KOPT-K1 (cell line): ENCODE measurements at regions not wholly inside any gene's neighbourhood (a gene's known extent, or its start where the extent isn't known, plus 50 kb on each side); places are given as distances from the start of the nearest gene placed in this dataset.
"Not testable (repeated sequence)": the region's sequence is repeated elsewhere in the genome, so short reads cannot be mapped to it uniquely, and the experiment has no call there.

Source experiments
- H3K27ac ChIP-seq: fragments of 200-600 bp; sonication (generic); 2 replicates; pipeline ENCODE4 v1.5.1; 2016; ENCODE audit warnings: antibody characterized with exemption, mild to moderate bottlenecking, low read depth, low read length; ENCODE audit not compliant: poor library complexity, severe bottlenecking
- H3K36me3 ChIP-seq: fragments of 200-600 bp; sonication (generic); 2 replicates; pipeline ENCODE4 v1.5.1; 2017; ENCODE audit warnings: antibody characterized with exemption, mild to moderate bottlenecking, low read length, moderate library complexity; ENCODE audit not compliant: insufficient read depth
- H3K9me3 ChIP-seq: fragments of 200-600 bp; sonication (generic); 2 replicates; pipeline ENCODE4 v1.5.1; 2017; ENCODE audit warnings: antibody characterized with exemption, low read length, mild to moderate bottlenecking; ENCODE audit not compliant: insufficient read depth, poor library complexity, severe bottlenecking

DNA sequence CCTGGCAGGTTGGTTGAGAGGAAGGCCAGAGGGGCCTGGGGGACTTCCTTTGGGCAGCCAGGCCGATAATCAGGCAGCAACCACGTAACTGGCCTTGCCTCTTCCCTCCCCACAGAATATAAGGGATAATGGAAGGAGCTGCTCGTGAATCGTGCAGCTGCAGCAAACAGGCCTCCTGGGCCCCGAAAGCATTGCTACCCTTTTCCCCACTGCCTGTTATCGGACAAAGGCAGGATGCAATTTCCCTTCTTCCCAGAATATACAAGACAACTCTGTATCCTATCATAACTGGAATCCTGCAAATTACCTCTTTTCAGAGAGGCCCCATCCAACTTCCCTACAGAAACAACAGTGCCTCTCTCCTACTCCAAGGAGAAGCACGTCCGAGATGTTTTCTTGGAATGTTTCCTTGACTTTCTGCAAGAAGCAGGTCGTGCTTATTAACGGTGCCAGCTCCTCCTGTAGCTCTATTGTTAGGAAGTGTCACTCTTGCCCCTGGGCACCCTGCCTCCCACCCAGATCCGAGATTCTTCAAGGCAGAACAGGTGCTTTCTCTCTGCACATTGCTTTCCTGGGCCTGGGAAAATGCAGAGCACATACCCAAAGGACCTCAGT is 106.0 kb upstream of the TIAM1 start:
- Histone ChIP-seq H3K27ac (no peak overlapping the region), H3K9me3 (no peaks in the 10 kb centered on the region), H3K36me3 (no peaks in the 10 kb centered on the region)

DNA sequence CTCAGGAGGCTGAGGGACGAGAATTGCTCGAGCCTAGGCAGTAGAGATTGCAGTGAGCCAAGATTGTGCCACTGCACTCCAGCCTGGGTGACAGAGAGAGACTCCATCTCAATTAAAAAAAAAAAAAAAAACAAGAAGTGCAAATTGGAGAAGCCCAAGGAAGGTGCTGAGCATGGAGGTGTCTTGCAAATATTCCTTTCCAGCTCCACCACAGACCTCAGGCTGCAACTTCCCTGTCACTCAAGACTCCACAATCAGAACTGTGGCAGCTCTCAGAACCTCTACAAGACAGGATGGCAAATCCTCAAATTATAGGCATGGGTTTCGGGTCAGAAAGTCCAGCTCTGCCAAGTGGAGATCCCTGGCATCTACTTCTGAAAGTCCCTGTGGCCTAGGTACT is 104.4 kb upstream of the TIAM1 start:
- H3K9me3 ChIP-seq, result no peaks in the 10 kb centered on the region
- H3K27ac ChIP-seq, result no peak overlapping the region
- H3K36me3 ChIP-seq, result no peaks in the 10 kb centered on the region

DNA sequence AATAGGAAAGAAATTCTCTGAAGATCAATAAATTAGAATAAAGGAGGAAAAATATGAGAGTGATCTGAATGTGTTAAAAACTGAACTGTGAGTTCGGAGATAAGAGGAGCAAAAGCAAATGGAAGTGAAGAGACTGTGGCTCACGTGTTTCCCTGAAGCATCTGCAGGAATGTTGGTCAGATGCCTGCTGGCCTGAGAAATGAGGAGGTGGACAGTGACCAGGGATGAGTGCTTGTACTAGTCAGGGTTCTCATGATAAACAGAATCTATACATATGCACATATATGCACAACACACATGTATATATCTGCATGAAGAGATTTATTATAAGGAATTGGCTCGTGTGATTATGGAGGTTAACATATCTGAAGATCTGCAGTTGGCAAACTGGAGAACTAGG is 103.4 kb upstream of the TIAM1 start:
- H3K36me3 ChIP-seq, result no peaks in the 10 kb centered on the region
- no peaks in the 10 kb centered on the region for H3K9me3 ChIP-seq
- no peak overlapping the region for H3K27ac ChIP-seq

DNA sequence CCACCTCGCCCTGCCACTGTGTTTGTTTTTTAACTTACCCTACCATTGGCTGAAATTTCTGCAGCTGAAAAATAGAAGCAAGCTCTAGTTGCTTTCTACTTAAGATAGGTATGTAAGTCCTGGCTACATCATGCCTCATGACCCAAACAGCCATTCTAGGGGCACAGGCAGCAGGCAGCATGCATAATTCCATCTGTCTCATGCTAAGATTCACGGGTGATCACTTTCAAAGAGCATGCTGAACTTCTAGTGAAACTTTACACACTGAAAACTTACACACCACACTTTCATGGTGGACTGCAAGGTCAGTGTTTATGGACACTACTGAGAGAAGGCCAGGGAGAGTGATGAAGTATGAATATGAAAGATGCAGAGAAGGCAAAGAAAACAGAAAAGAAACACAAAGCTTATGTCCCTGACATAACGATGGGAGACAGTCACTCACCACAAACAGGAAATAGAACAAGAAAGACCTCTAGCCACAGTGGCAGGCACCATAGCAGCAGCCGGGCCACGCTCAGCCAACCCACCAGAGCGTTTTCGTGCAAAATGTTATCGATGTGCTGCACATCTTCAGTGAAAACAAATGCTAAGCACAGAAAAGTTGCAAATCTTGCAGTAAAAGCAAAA is 102.3 kb upstream of the TIAM1 start:
- H3K9me3 ChIP-seq, result peaks cover 4% of the 10 kb centered on the region
- H3K27ac ChIP-seq, result peak overlapping the region; percentile 53
- H3K36me3 ChIP-seq, result no peaks in the 10 kb centered on the region

DNA sequence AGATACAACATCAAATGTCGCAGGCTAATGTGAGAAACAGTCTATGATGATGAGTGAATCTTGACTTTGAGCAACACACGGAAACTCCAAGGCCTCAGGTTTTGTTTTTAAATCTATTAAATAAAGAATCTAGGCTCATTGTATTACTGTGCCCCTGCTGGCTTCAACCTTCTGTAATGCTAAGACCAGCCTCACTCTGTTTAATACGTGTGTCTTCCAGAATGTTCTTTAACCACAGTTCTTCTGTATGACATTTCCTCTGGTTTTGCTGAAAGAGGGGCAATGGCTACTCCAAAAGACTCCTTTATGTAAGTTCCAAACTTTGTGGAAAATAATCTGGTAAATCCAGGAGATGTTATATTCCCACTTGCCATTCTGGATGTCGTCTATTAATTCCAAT is 101.1 kb upstream of the TIAM1 start:
- no peak overlapping the region for H3K27ac ChIP-seq
- H3K36me3 ChIP-seq, result no peaks in the 10 kb centered on the region
- H3K9me3 ChIP-seq, result peaks cover 11% of the 10 kb centered on the region

DNA sequence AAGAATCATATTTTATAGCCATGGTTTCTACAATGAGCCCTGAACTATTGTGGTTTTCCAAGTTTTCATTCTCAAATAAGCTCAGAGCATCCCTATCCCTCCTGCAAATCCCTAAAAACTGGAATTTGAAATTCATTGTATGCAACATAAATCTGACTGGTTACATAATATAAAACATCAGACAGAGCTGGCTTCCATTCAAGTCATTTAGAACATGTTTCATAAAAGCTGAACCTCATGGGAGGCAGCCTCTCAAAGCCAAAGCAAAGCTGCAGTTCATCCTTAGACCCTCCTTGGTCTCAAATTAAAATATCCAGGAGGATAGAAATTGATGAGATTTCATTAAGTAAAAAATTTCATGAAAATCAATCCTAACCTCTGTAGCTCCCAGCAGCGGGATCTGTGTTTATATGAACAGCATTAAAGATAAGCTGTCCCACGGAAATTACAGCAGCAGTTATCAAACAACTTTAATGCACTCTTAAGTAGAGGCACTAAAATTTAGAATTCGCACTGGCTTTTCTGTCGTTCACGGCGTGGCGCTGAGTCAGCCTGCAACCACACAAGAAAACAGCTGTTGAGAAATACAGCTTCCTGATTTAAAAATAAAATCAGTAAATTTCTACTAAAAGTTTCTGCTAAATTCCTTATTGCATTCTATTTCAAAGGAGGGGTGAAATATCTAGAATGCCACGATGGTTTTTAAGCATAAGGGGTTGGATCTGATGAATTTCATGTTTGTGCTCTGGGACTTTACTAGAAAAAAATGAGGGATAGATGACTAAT is 99.9 kb upstream of the TIAM1 start:
- Histone ChIP-seq H3K27ac (no peak overlapping the region), H3K9me3 (peaks cover 11% of the 10 kb centered on the region), H3K36me3 (no peaks in the 10 kb centered on the region)

DNA sequence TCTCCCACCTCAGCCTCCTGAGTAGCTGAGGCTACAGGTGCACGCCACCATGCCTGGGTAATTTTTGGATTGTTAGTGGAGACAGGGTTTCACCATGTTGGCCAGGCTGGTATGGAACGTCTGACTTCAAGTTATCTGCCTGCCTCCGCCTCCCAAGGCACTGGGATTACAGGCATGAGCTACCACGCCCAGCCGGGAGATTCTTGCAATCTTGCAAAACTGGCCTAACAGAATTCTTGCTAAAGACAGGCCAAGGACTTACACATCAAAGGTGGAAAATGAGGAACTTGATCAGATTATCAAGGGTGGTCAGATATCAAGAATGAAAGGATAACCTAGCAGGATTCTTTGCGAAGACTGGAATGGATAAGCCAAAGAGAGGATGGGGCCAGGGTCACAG is 98.3 kb upstream of the TIAM1 start:
- Histone ChIP-seq H3K27ac (no peak overlapping the region), H3K9me3 (peaks cover 11% of the 10 kb centered on the region), H3K36me3 (no peaks in the 10 kb centered on the region)

DNA sequence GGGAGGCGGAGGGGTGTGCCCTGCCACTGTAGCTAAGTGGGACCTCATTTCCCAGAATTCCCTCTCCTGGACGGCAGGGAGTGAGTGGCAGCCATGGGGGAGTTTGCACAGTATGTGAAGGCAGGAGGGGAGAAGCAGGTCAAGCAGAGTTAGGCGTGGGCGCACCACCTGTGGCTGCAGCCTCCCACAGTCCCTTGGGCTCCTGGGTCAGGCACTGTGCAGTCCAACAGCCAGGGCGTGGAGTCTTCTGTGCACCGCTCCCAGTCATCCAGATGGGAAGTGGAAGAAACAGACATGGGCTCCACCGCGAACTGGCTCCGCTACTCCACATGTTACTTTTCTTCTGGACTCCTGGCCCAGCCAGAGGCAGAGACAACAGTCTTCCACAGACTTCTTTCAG is 85.4 kb upstream of the TIAM1 start:
- Histone ChIP-seq H3K9me3 (no peaks in the 10 kb centered on the region), H3K36me3 (no peaks in the 10 kb centered on the region)

DNA sequence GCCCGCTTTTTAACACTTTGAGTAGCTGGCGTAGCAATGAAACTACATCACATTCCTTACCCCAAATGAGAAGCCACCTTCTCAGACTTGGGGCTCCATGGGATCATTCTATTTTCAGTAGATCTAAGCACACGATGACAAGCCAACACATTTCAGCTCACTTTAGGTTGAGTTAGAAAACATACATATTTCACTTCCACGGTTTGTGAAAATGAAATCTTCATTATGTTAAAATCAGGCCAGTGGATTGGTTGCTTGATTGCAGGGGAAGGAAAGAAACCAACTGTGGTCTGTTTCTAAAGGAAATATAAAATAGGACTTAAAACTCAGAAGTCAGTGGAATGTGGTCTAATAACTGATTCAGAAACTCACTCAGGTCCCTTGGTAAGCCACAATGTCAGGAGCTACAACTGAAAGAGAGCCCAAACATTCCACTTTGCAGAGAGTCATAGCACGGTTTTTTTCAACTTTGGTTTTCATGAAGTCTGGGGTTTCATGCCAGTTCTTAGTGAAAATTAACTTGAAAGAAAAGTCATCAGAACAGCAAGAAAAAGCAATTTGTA is 82.3 kb upstream of the TIAM1 start:
- H3K36me3 ChIP-seq, result no peaks in the 10 kb centered on the region
- no peaks in the 10 kb centered on the region for H3K9me3 ChIP-seq
- peak overlapping the region; percentile 29 for H3K27ac ChIP-seq

More for the DNA sequence above, 85.4 kb upstream of the TIAM1 start:
- no peak overlapping the region for H3K27ac ChIP-seq

DNA sequence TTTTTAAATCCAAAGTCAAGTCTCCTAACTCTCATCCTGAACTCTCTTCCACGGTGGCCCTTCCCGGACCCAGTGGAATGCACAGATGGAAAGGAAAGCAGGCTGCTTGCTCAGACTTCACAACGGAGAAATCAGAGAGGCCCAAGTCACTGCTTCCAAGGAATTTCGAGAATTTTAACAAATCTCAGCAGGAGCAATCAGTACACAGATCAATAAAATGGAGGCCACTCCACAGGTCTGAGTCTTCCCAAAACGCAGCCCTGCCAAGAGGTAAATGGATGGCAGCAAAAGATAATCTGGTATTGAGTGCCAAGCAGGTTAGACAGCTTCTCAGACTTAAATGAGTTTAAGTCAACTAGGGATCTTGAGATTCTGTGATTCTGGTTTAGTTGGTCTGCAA is 81.1 kb upstream of the TIAM1 start:
- H3K36me3 ChIP-seq, result no peaks in the 10 kb centered on the region
- no peak overlapping the region for H3K27ac ChIP-seq
- no peaks in the 10 kb centered on the region for H3K9me3 ChIP-seq

DNA sequence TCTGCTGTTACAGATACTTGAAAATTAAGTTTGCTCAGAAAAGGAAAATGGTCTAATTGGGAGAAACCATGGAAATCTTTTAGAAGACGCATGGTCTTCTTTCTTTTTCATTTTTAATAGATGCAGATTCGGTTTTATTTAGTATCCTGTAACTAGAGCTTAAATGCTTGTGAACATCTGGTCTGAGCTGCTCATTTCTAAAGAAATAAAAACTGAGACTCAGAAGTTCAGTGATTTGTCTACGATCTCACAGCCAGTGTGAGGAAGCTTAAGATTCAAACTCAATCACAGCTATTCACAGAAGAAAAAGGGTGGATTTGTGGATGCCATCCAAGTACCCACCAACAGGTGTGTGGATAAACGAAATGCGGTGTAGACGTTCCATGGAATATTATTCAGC is 80.0 kb upstream of the TIAM1 start:
- Histone ChIP-seq H3K36me3 (no peaks in the 10 kb centered on the region), H3K9me3 (no peaks in the 10 kb centered on the region), H3K27ac (no peak overlapping the region)

DNA sequence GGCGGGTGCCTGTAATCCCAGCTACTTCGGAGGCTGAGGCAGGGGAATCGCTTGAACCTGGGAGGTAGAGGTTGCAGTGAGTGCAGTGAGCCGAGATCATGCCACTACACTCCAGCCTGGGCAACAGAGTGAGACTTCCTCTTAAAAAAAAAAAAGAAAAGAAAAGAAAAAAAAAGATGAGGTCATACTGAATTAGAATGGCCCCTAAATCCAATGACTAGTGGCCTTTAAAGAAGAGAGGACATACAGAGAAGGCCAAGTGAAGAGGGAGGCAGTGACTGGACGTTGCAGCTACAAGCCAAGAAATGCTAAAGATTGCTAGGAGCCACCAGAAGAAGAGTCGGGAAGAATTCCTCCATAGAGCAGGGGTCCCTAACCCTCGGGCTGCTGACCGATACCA is 76.9 kb upstream of the TIAM1 start:
- no peaks in the 10 kb centered on the region for H3K9me3 ChIP-seq
- H3K36me3 ChIP-seq, result no peaks in the 10 kb centered on the region
- H3K27ac ChIP-seq, result no peak overlapping the region

DNA sequence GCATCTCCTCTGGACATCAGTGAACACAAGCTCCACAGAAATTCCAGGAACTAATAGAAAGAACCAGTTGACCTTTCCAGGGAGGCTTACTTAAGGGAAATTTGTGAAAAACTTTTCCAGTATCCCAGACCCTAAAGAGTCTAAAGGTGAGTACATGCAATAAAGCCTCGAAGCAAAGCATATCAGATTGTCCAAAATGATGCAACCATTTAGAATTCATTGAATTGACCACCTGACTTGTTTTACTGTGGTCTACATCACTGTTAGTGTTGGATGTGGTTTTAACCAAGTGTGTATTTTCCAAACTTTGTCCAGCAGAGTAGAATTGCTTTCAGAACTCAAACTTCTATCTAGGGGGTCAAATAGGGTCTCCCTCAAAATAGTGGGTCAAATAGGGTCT is 76.3 kb upstream of the TIAM1 start:
- Histone ChIP-seq H3K9me3 (no peaks in the 10 kb centered on the region), H3K36me3 (no peaks in the 10 kb centered on the region), H3K27ac (no peak overlapping the region)

DNA sequence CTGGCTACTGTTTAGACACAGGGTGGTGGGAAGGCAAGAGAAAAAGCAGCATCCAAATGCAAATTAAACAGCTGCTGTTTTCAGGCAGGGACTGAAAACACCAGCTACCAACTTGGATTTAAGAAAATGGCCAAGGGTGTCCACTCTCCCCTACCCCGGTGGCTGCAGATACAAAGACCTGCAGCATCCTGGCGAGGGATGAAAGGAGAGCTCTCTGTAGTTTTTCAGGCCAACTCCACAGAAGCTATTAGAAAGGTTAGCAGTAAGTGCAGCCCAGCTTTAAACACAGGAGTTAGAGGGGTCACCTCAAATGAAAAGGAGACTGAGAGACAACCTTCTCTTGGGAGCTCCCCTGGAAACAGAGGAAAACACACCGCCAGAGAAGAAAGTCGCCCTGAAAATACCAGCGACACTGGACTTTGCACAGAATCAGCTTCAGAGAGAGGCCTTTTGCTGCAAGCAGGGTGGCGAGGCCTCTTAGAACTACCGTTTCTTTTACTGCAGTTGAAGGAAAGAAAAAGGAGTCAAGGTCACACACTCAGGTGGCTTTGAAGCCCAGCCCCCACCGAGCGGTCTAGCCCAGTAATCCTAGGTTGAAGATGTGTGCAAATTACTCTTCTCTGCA is 74.4 kb upstream of the TIAM1 start:
- Histone ChIP-seq H3K9me3 (no peaks in the 10 kb centered on the region), H3K27ac (no peak overlapping the region), H3K36me3 (no peaks in the 10 kb centered on the region)

DNA sequence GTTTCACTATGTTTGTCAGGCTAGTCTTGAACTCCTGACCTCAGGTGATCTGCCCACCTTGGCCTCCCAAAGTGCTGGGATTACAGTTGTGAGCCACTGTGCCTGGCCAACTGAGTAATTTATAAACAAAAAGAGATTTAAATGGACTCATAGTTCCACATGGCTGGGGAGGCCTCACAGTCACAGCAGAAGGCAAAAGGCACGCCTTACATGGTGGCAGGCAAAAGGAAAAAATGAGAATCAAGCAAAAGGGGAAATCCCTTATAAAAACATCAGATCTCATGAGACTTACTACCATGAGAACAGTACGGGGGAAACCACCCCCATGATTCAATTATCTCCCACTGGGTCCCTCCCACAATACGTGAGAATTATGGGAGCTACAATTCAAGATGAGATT is 73.2 kb upstream of the TIAM1 start:
- not testable (repeated sequence) for H3K27ac ChIP-seq, H3K9me3 ChIP-seq, H3K36me3 ChIP-seq
